ENCODE measurements at regions not wholly inside any gene's neighbourhood (a gene's known extent, or its start where the extent isn't known, plus 50 kb on each side); places are given as distances from the start of the nearest gene placed in this dataset.

DNA sequence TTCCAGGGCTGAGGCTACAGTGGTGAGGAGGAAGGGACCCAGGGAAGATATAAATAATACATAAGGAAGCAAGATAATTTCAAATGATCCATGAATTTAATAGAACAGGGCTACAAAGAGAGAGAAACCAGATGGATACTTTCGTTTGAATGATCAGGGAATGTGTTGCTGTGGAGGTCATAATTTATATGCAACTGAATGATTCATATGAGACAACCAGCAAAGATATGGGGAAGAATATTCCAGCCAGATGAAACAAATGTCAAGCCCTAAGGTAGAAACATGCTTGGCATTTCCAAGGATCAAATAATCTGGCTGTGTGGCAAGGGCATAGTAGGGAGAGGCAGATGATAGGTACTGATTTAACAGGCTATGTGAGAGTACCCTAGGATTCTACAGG, 84.8 kb upstream of the ZC3H11B start (continued):
- TF ChIP-seq, protein P1, sequence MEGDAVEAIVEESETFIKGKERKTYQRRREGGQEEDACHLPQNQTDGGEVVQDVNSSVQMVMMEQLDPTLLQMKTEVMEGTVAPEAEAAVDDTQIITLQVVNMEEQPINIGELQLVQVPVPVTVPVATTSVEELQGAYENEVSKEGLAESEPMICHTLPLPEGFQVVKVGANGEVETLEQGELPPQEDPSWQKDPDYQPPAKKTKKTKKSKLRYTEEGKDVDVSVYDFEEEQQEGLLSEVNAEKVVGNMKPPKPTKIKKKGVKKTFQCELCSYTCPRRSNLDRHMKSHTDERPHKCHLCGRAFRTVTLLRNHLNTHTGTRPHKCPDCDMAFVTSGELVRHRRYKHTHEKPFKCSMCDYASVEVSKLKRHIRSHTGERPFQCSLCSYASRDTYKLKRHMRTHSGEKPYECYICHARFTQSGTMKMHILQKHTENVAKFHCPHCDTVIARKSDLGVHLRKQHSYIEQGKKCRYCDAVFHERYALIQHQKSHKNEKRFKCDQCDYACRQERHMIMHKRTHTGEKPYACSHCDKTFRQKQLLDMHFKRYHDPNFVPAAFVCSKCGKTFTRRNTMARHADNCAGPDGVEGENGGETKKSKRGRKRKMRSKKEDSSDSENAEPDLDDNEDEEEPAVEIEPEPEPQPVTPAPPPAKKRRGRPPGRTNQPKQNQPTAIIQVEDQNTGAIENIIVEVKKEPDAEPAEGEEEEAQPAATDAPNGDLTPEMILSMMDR (IDR thresholded peaks at IDR 0.05), result no peak
- TF ChIP-seq YY1 (IDR thresholded peaks at IDR 0.05; ENCODE audit: low read depth) (no peak), SMC3 (IDR thresholded peaks at IDR 0.05; ENCODE audit: low read depth, low read length) (no peak), RFX5 (IDR thresholded peaks at IDR 0.05; ENCODE audit: low read length) (no peak), RXRA (IDR thresholded peaks at IDR 0.05; ENCODE audit: borderline replicate concordance, low read depth) (no peak), SIN3A (IDR thresholded peaks at IDR 0.05; ENCODE audit: borderline replicate concordance, low read depth, low read length) (no peak), CHD2 (IDR thresholded peaks at IDR 0.05; ENCODE audit: low read length, partially characterized antibody) (no peak), TEAD4 (IDR thresholded peaks at IDR 0.05; ENCODE audit: borderline replicate concordance, insufficient read depth) (no peak), NFIC (IDR thresholded peaks at IDR 0.05; ENCODE audit: borderline replicate concordance) (0 out of 2 replicates have a peak, but pooled peaks have one; percentile 13), TCF12 (IDR thresholded peaks at IDR 0.05) (peak; percentile 86), FOXJ3 (CRISPR knock-in tag; IDR thresholded peaks at IDR 0.05) (no peak), RCOR1 (IDR thresholded peaks at IDR 0.05; ENCODE audit: low read length) (no peak), FOXM1 (IDR thresholded peaks at IDR 0.05; ENCODE audit: low read depth) (no peak), FOSL2 (IDR thresholded peaks at IDR 0.05; ENCODE audit: borderline replicate concordance, low read depth) (peak; percentile 40; the same call in 1 of the 2 replicates), JUND (IDR thresholded peaks at IDR 0.05) (peak; percentile 51), GABPA (IDR thresholded peaks at IDR 0.05; ENCODE audit: low read depth) (no peak)
- TF ChIP-seq, protein P2, sequence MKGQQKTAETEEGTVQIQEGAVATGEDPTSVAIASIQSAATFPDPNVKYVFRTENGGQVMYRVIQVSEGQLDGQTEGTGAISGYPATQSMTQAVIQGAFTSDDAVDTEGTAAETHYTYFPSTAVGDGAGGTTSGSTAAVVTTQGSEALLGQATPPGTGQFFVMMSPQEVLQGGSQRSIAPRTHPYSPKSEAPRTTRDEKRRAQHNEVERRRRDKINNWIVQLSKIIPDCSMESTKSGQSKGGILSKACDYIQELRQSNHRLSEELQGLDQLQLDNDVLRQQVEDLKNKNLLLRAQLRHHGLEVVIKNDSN (IDR thresholded peaks at IDR 0.05; ENCODE audit: borderline replicate concordance, low read depth), result no peak
- TF ChIP-seq, protein P3, sequence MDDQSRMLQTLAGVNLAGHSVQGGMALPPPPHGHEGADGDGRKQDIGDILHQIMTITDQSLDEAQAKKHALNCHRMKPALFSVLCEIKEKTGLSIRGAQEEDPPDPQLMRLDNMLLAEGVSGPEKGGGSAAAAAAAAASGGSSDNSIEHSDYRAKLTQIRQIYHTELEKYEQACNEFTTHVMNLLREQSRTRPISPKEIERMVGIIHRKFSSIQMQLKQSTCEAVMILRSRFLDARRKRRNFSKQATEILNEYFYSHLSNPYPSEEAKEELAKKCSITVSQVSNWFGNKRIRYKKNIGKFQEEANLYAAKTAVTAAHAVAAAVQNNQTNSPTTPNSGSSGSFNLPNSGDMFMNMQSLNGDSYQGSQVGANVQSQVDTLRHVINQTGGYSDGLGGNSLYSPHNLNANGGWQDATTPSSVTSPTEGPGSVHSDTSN (IDR thresholded peaks at IDR 0.05), result peak; percentile 82

DNA sequence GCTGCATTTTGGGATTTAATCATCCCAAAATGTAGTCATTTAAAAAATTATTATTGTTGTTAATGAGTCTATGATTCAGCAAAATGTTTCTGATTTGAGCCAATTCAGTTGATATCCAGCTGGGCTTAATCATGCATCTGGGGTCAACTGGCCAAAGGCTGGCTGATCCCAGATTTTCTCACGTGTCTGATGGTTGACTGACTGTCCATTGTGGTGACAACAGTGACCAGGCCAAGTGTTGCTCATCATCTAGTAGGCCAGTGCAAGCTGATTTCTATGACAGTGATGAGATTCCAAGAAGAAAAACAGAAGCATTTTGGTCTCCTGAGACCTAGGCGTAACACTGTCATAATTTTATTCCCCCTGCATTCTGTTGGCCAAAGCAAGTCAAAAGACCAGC, 80.1 kb upstream of the ZC3H11B start:
- DNase-seq, result no peak
- Histone ChIP-seq H4K20me1 (ENCODE audit: insufficient read depth) (no peaks in the 10 kb centered on the region), H3K4me2 (no peak overlapping the region), H2AFZ (ENCODE audit: low read depth) (no peak overlapping the region), H3K4me3 (ENCODE audit: low read depth in 2 of 2, low read length in 1 of 2) (no peak overlapping the region), H3K9me3 (no peaks in the 10 kb centered on the region), H3K9me2 (no peaks in the 10 kb centered on the region), H3K27me3 (ENCODE audit: insufficient read depth) (no peaks in the 10 kb centered on the region), H3K36me3 (replicated peaks in 1 of 2; ENCODE audit: control insufficient read depth in 1 of 2, insufficient read depth in 2 of 2, low read length in 1 of 2) (no peaks in the 10 kb centered on the region), H3K9ac (no peak overlapping the region), H3F3A (replicated peaks; ENCODE audit: insufficient read depth) (no peaks in the 10 kb centered on the region), H3K4me1 (ENCODE audit: control insufficient read depth in 1 of 2, insufficient read depth in 2 of 2, low read depth in 1 of 2, low read length in 1 of 2) (no peaks in the 10 kb centered on the region; a peak in 3 of 4 replicates), H3K27ac (ENCODE audit: low read depth in 2 of 2, low read length in 1 of 2) (no peak overlapping the region), H3K79me2 (ENCODE audit: insufficient read depth) (no peaks in the 10 kb centered on the region)
- CTCF ChIA-PET, result no interaction called here
- WGBS (ENCODE audit: low lambda C conversion rate), result 71% methylated on average over 2 of the region's 2 CpGs
- TF ChIP-seq RCOR1 (IDR thresholded peaks at IDR 0.05; ENCODE audit: low read length), result no peak
- TF ChIP-seq TCF12 (IDR thresholded peaks at IDR 0.05), result 0 out of 2 replicates have a peak, but pooled peaks have one; percentile 23
- POLR2A ChIA-PET, result no interaction called here

Measured in SK-N-SH (cell line).